HAP-1 (cell line): ENCODE measurements at regions not wholly inside any gene's neighbourhood (a gene's known extent, or its start where the extent isn't known, plus 50 kb on each side); places are given as distances from the start of the nearest gene placed in this dataset.

ENCODE experiments used
- DNase-seq, 2 experiments: peaks; one replicate each; pipeline ENCODE4 v3.0.0-alpha.2; 2016 to 2020; ENCODE audit warnings: low spot score in 2 of 2
- H3K27me3 ChIP-seq: fragments of 250-450 bp; sonication (Bioruptor Pico); 2 replicates; pipeline ENCODE4 v1.5.1; 2020; ENCODE audit warnings: low read depth, mild to moderate bottlenecking, moderate library complexity
- H3K36me3 ChIP-seq: fragments of 250-450 bp; sonication (Bioruptor Pico); replicated peaks from 2 replicates; pipeline ENCODE4 v1.5.1; 2020; ENCODE audit warnings: mild to moderate bottlenecking
- H3K4me1 ChIP-seq: fragments of 250-450 bp; sonication (Bioruptor Pico); 2 replicates; pipeline ENCODE4 v1.5.1; 2020; ENCODE audit warnings: mild to moderate bottlenecking
- H3K4me3 ChIP-seq: fragments of 250-450 bp; sonication (Bioruptor Pico); 2 replicates; pipeline ENCODE4 v1.5.1; 2020; ENCODE audit warnings: mild to moderate bottlenecking, moderate library complexity
- H3K9me3 ChIP-seq: fragments of 250-450 bp; sonication (Bioruptor Pico); 2 replicates; pipeline ENCODE4 v1.5.1; 2020; ENCODE audit warnings: mild to moderate bottlenecking, moderate library complexity
- in situ Hi-C: fragments of 300-500 bp; cut with MboI; formaldehyde crosslinking; loops from 3 replicates; pipeline ENCODE4 v1.14.3; 2020; ENCODE audit warnings: low sequenced_read_pairs, inconsistent platforms, mixed read lengths

GRCh38 chr1:116252271-116252670 is 120.8 kb upstream of the ATP1A1 start:
- Histone ChIP-seq H3K9me3 (no peaks in the 10 kb centered on the region; the same call in 1 of the 2 replicates), H3K36me3 (no peaks in the 10 kb centered on the region), H3K27me3 (0 out of 2 replicates have a peak, but pooled peaks cover 3% of the 10 kb centered on the region), H3K4me3 (no peak overlapping the region), H3K4me1 (no peaks in the 10 kb centered on the region)
- DNase-seq = no peak
- in situ Hi-C loops = no loop called here

- no peak for DNase-seq
- in situ Hi-C loops = no loop called here
- Histone ChIP-seq H3K36me3 (no peaks in the 10 kb centered on the region), H3K9me3 (no peaks in the 10 kb centered on the region; the same call in 1 of the 2 replicates), H3K4me3 (no peak overlapping the region), H3K4me1 (no peaks in the 10 kb centered on the region), H3K27me3 (0 out of 2 replicates have a peak, but pooled peaks cover 3% of the 10 kb centered on the region)
Measured at GRCh38 chr1:116252785-116253184, 120.3 kb upstream of the ATP1A1 start.

- in situ Hi-C loops = no loop called here
- Histone ChIP-seq H3K27me3 (0 out of 2 replicates have a peak, but pooled peaks cover 3% of the 10 kb centered on the region), H3K36me3 (no peaks in the 10 kb centered on the region), H3K9me3 (no peaks in the 10 kb centered on the region; the same call in 1 of the 2 replicates), H3K4me1 (no peaks in the 10 kb centered on the region), H3K4me3 (no peak overlapping the region)
- no peak for DNase-seq
Measured at GRCh38 chr1:116253566-116254382, 119.3 kb upstream of the ATP1A1 start.

GRCh38 chr1:116254776-116255175 is 118.3 kb upstream of the ATP1A1 start:
- H3K27me3 ChIP-seq = 0 out of 2 replicates have a peak, but pooled peaks cover 3% of the 10 kb centered on the region
- no peak for DNase-seq

GRCh38 chr1:116255486-116256285 is 117.4 kb upstream of the ATP1A1 start:
- Histone ChIP-seq H3K9me3 (no peaks in the 10 kb centered on the region; the same call in 1 of the 2 replicates), H3K27me3 (0 out of 2 replicates have a peak, but pooled peaks cover 3% of the 10 kb centered on the region), H3K36me3 (no peaks in the 10 kb centered on the region), H3K4me1 (peaks cover under 1% of the 10 kb centered on the region), H3K4me3 (no peak overlapping the region)
- in situ Hi-C loops = no loop called here
- no peak for DNase-seq

More at GRCh38 chr1:116254776-116255175, 118.3 kb upstream of the ATP1A1 start:
- in situ Hi-C loops = no loop called here
- no peaks in the 10 kb centered on the region for H3K4me1 ChIP-seq
- no peaks in the 10 kb centered on the region; the same call in 1 of the 2 replicates for H3K9me3 ChIP-seq
- no peaks in the 10 kb centered on the region for H3K36me3 ChIP-seq
- H3K4me3 ChIP-seq = no peak overlapping the region

GRCh38 chr1:116256286-116256649 is 116.8 kb upstream of the ATP1A1 start:
- no peak for DNase-seq
- Histone ChIP-seq H3K9me3 (no peaks in the 10 kb centered on the region; the same call in 1 of the 2 replicates), H3K27me3 (0 out of 2 replicates have a peak, but pooled peaks cover 3% of the 10 kb centered on the region), H3K4me3 (no peak overlapping the region), H3K4me1 (peaks cover 5% of the 10 kb centered on the region), H3K36me3 (no peaks in the 10 kb centered on the region)
- in situ Hi-C loops = no loop called here

GRCh38 chr1:116256875-116257274 is 116.2 kb upstream of the ATP1A1 start:
- 0 out of 2 replicates have a peak, but pooled peaks cover 3% of the 10 kb centered on the region for H3K27me3 ChIP-seq
- peaks cover 11% of the 10 kb centered on the region for H3K4me1 ChIP-seq
- no peak overlapping the region for H3K4me3 ChIP-seq
- in situ Hi-C loops = no loop called here
- no peak for DNase-seq
- no peaks in the 10 kb centered on the region; the same call in 1 of the 2 replicates for H3K9me3 ChIP-seq
- H3K36me3 ChIP-seq = no peaks in the 10 kb centered on the region

- H3K27me3 ChIP-seq = 0 out of 2 replicates have a peak, but pooled peaks cover under 1% of the 10 kb centered on the region
- in situ Hi-C loops = no loop called here
- no peak overlapping the region for H3K4me3 ChIP-seq
- no peaks in the 10 kb centered on the region for H3K9me3 ChIP-seq
- H3K4me1 ChIP-seq = peaks cover 16% of the 10 kb centered on the region
- no peaks in the 10 kb centered on the region for H3K36me3 ChIP-seq
- no peak for DNase-seq
Measured at GRCh38 chr1:116257341-116257767, 115.7 kb upstream of the ATP1A1 start.

GRCh38 chr1:116257836-116258235 is 115.2 kb upstream of the ATP1A1 start:
- no peak for DNase-seq
- no peaks in the 10 kb centered on the region for H3K27me3 ChIP-seq
- peaks cover 20% of the 10 kb centered on the region for H3K4me1 ChIP-seq
- in situ Hi-C loops = no loop called here
- H3K4me3 ChIP-seq = no peak overlapping the region
- no peaks in the 10 kb centered on the region for H3K36me3 ChIP-seq
- no peaks in the 10 kb centered on the region for H3K9me3 ChIP-seq

GRCh38 chr1:116258668-116259419 is 114.2 kb upstream of the ATP1A1 start:
- in situ Hi-C loops = no loop called here
- no peaks in the 10 kb centered on the region for H3K36me3 ChIP-seq

GRCh38 chr1:116259663-116260062 is 113.4 kb upstream of the ATP1A1 start:
- in situ Hi-C loops = no loop called here
- no peak for DNase-seq
- no peak overlapping the region for H3K4me3 ChIP-seq
- peaks cover 29% of the 10 kb centered on the region for H3K4me1 ChIP-seq
- no peaks in the 10 kb centered on the region for H3K36me3 ChIP-seq
- no peaks in the 10 kb centered on the region for H3K9me3 ChIP-seq
- no peaks in the 10 kb centered on the region for H3K27me3 ChIP-seq

More at GRCh38 chr1:116258668-116259419, 114.2 kb upstream of the ATP1A1 start:
- DNase-seq = no peak
- Histone ChIP-seq H3K4me1 (peaks cover 29% of the 10 kb centered on the region), H3K4me3 (no peak overlapping the region), H3K9me3 (no peaks in the 10 kb centered on the region), H3K27me3 (no peaks in the 10 kb centered on the region)

- in situ Hi-C loops = no loop called here
- DNase-seq = no peak
- peaks cover 29% of the 10 kb centered on the region for H3K4me1 ChIP-seq
- no peaks in the 10 kb centered on the region for H3K27me3 ChIP-seq
- no peak overlapping the region for H3K4me3 ChIP-seq
- no peaks in the 10 kb centered on the region for H3K9me3 ChIP-seq
- H3K36me3 ChIP-seq = no peaks in the 10 kb centered on the region
Measured at GRCh38 chr1:116260115-116260514, 112.9 kb upstream of the ATP1A1 start.

GRCh38 chr1:116260621-116261020 is 112.4 kb upstream of the ATP1A1 start:
- H3K4me3 ChIP-seq = no peak overlapping the region
- peaks cover 29% of the 10 kb centered on the region for H3K4me1 ChIP-seq
- no peak for DNase-seq
- H3K9me3 ChIP-seq = no peaks in the 10 kb centered on the region
- in situ Hi-C loops = no loop called here
- no peaks in the 10 kb centered on the region for H3K27me3 ChIP-seq
- no peaks in the 10 kb centered on the region for H3K36me3 ChIP-seq
